ENCODE measurements at regions not wholly inside any gene's neighbourhood (a gene's known extent, or its start where the extent isn't known, plus 50 kb on each side); places are given as distances from the start of the nearest gene placed in this dataset.

DNA sequence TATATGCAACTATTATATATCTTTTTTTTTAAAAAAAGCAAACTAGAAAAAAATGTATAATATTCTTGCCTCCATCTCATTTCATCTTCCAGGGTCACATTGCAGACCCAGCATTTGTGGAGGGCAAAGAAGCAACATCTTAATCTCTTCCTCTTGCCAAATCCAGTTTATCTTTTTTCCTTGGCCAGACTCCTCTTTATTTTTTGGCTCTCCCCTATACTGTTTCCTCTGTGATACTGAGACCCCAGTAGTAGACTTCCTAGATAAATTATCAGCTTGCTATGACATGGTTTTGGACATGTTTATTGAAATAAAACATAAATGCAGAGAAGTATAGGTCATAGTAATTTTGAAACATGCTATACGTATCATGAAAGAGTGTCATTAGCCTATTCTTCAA is 303.8 kb upstream of the DDHD1 start:
- DNase-seq: no peak
- WGBS, 2 donors: 81 to 90% methylated on average over 1 of the region's 1 CpG
- Histone ChIP-seq H3K4me1 (peaks cover 0 to 17% (median 9%) of the 10 kb centered on the region in 4 donors), H3K4me3 (no peak overlapping the region), H3K9me3 (no peaks in the 10 kb centered on the region), H3K36me3 (no peaks in the 10 kb centered on the region), H3K27me3 (no peaks in the 10 kb centered on the region), H3K27ac (no peak overlapping the region)
- intact Hi-C loops (cut with DNase I): no loop called here
- TF ChIP-seq POLR2AphosphoS5 (IDR thresholded peaks at IDR 0.05): no peak
- TF ChIP-seq POLR2A (IDR thresholded peaks at IDR 0.05): no peak
- TF ChIP-seq, protein P1, sequence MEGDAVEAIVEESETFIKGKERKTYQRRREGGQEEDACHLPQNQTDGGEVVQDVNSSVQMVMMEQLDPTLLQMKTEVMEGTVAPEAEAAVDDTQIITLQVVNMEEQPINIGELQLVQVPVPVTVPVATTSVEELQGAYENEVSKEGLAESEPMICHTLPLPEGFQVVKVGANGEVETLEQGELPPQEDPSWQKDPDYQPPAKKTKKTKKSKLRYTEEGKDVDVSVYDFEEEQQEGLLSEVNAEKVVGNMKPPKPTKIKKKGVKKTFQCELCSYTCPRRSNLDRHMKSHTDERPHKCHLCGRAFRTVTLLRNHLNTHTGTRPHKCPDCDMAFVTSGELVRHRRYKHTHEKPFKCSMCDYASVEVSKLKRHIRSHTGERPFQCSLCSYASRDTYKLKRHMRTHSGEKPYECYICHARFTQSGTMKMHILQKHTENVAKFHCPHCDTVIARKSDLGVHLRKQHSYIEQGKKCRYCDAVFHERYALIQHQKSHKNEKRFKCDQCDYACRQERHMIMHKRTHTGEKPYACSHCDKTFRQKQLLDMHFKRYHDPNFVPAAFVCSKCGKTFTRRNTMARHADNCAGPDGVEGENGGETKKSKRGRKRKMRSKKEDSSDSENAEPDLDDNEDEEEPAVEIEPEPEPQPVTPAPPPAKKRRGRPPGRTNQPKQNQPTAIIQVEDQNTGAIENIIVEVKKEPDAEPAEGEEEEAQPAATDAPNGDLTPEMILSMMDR (IDR thresholded peaks at IDR 0.05): no peak
- TF ChIP-seq EP300 (IDR thresholded peaks at IDR 0.05): no peak

DNA sequence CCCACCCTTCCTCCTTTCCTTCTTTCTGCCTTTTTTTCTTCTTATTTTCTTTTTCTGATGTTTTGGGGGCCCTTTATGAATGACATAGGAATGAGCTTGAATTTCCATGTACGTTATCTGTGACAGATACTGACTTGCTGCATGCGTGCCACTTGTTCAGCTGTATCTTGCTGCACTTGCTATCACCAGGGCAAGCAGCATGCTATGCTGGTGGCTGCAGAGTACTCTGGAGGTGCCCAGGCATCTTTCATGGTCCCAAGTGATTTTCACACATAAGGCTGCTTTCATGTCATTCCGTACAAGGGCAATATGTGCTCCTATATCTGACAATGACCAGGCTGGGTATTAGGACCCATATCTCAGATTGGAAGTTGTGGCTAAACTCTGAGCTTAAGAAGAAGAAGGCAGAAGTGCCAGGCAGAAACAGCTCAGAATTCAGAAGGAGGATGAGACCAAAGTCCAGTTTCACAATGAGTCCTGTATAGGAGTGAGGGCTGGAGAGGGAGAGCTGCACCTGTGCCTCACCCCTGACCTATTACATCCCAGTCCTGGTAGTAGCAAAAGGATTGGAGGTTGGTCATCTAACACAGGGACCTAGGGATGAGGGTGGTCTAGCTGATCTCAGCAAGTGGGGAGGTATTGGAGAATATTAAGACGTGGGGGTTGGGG is 299.0 kb upstream of the DDHD1 start:
- intact Hi-C loops (cut with DNase I): no loop called here
- no peak for DNase-seq
- Histone ChIP-seq H3K9me3 (no peaks in the 10 kb centered on the region), H3K27ac (no peak overlapping the region), H3K27me3 (no peaks in the 10 kb centered on the region), H3K36me3 (no peaks in the 10 kb centered on the region), H3K4me3 (no peak overlapping the region), H3K4me1 (no peaks in the 10 kb centered on the region)
- 38 to 84% methylated on average over 4 of the region's 4 CpGs for WGBS, 2 donors
- TF ChIP-seq POLR2AphosphoS5 (IDR thresholded peaks at IDR 0.05): no peak
- TF ChIP-seq EP300 (IDR thresholded peaks at IDR 0.05): no peak
- TF ChIP-seq, protein P1 (IDR thresholded peaks at IDR 0.05): no peak
- no peak for TF ChIP-seq POLR2A (IDR thresholded peaks at IDR 0.05)

DNA sequence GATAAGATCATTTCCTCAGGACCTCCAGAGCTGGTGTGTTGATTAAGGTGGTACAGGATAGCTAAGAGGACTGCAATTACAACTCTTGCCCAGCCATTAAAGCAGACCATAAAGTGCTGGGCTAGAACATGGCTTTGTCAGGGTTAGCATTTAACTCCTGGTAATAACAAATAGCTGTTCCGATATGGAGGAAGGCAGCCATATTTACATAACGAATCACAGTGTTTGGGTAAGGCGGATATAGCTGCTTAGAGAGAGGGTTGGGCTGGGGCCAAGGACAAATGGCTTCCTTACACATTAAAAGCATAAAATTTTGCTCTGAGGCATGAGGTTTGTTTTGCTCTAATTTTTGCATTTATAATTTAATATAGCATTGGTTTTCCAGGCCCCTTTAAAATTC is 297.7 kb upstream of the DDHD1 start:
- Histone ChIP-seq H3K4me1 (no peaks in the 10 kb centered on the region), H3K4me3 (no peak overlapping the region), H3K27me3 (no peaks in the 10 kb centered on the region), H3K36me3 (no peaks in the 10 kb centered on the region), H3K9me3 (no peaks in the 10 kb centered on the region), H3K27ac (no peak overlapping the region)
- DNase-seq: no peak
- intact Hi-C loops (cut with DNase I): no loop called here
- WGBS, 2 donors: 10 to 57% methylated on average over 3 of the region's 3 CpGs
- TF ChIP-seq POLR2AphosphoS5 (IDR thresholded peaks at IDR 0.05): no peak
- no peak for TF ChIP-seq EP300 (IDR thresholded peaks at IDR 0.05)
- TF ChIP-seq, protein P1 (IDR thresholded peaks at IDR 0.05): no peak
- TF ChIP-seq POLR2A (IDR thresholded peaks at IDR 0.05): no peak

DNA sequence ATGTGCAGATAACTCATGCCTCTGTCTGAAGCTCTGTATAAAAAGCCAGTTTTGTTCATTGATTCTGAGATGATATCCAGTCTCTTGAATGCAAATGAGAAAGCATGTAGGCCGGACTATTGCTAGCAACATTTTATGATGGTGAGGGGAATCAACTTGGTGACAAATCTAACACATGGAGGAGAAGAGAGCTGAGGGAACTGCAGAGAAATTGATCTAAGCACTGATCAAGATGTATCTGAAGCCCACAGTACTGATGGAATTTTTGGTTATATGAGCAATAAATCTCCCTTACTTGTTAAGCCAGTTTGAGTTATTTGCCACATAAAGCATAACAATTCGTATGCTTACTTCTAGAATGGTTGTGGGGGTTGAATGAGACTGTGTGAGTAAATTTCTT is 295.6 kb upstream of the DDHD1 start:
- Histone ChIP-seq H3K36me3 (no peaks in the 10 kb centered on the region), H3K4me1 (no peaks in the 10 kb centered on the region), H3K27me3 (no peaks in the 10 kb centered on the region), H3K4me3 (no peak overlapping the region), H3K9me3 (no peaks in the 10 kb centered on the region), H3K27ac (no peak overlapping the region)
- TF ChIP-seq POLR2A (IDR thresholded peaks at IDR 0.05): no peak
- TF ChIP-seq POLR2AphosphoS5 (IDR thresholded peaks at IDR 0.05): no peak
- TF ChIP-seq EP300 (IDR thresholded peaks at IDR 0.05): no peak
- no peak for DNase-seq
- WGBS, 2 donors: 71 to 80% methylated on average over 2 of the region's 2 CpGs
- intact Hi-C loops (cut with DNase I): no loop called here

DNA sequence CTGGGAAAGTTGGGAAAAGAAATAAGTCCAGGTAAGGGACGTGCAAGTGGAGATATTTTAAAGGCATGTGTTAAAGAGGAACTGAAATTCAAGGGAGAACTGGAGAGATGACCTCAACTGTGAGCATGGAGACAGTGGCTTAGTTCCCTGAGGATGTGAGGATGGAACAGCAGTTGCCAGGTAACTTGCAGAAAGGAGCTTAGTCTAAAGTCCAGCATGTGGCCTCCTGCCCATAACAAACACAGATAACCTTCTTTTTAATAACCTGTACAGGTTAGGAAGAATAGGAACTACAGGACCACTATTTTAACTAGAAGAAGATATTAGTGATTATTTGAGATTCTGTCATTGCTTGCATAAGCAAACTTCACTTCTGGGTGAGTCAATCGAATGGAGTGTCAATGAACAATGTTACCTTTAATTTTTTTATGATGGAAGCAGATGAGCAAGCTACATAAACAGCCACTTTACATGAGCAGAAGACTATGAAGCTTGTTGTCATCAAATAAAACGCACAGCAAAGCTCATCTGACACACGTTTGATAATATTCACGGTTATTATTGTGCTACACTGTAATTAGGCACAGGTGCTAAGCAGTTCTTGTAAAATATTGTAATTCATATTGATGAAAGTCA is 291.7 kb upstream of the DDHD1 start:
- H3K4me3 ChIP-seq: no peak overlapping the region
- DNase-seq: no peak
- no peaks in the 10 kb centered on the region for H3K9me3 ChIP-seq
- WGBS, 2 donors: 79 to 88% methylated on average over 5 of the region's 5 CpGs
- intact Hi-C loops (cut with DNase I): no loop called here
- no peaks in the 10 kb centered on the region for H3K27me3 ChIP-seq
- H3K36me3 ChIP-seq: no peaks in the 10 kb centered on the region
- H3K4me1 ChIP-seq: no peaks in the 10 kb centered on the region
- no peak for TF ChIP-seq EP300 (IDR thresholded peaks at IDR 0.05)
- no peak for TF ChIP-seq POLR2AphosphoS5 (IDR thresholded peaks at IDR 0.05)
- TF ChIP-seq POLR2A (IDR thresholded peaks at IDR 0.05): no peak
- TF ChIP-seq, protein P1 (IDR thresholded peaks at IDR 0.05): no peak
- no peak overlapping the region for H3K27ac ChIP-seq
